ENCODE measurements at regions not wholly inside any gene's neighbourhood (a gene's known extent, or its start where the extent isn't known, plus 50 kb on each side); places are given as distances from the start of the nearest gene placed in this dataset.
"Not testable (repeated sequence)": the region's sequence is repeated elsewhere in the genome, so short reads cannot be mapped to it uniquely, and the experiment has no call there.

DNA sequence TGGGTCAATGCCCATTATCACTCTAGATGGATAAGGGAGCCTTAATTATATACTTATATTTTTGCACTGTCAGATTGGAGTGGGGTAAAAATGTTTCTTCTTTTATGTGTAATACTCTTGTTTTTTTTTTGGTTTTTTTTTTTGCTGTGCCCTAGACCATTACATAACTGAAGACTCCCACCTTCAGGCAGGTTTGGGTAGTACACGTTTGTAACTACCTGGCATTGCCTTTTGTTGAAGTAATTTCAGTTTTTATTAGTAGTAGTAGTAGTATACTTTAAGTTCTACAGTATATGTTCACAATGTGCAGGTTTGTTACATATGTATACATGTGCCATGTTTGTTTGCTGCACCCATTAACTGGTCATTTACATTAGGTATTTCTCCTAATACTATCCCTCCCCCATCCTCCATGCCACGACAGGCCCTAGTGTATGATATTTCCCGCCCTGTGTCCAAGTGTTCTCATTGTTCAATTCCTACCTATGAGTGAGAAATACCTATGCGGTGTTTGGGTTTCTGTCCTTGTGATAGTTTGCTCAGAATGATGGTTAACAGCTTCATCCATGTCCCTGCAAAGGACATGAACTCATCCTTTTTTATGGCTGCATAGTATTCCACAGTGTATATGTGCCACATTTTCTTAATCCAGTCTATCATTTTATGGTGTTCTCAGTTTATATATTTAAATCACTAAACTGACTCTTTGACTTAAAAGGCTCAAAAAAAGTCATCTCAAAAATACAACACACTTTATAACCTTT is 109.2 kb upstream of the FBXO28 start:
- TF ChIP-seq, protein P1, sequence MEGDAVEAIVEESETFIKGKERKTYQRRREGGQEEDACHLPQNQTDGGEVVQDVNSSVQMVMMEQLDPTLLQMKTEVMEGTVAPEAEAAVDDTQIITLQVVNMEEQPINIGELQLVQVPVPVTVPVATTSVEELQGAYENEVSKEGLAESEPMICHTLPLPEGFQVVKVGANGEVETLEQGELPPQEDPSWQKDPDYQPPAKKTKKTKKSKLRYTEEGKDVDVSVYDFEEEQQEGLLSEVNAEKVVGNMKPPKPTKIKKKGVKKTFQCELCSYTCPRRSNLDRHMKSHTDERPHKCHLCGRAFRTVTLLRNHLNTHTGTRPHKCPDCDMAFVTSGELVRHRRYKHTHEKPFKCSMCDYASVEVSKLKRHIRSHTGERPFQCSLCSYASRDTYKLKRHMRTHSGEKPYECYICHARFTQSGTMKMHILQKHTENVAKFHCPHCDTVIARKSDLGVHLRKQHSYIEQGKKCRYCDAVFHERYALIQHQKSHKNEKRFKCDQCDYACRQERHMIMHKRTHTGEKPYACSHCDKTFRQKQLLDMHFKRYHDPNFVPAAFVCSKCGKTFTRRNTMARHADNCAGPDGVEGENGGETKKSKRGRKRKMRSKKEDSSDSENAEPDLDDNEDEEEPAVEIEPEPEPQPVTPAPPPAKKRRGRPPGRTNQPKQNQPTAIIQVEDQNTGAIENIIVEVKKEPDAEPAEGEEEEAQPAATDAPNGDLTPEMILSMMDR (IDR thresholded peaks at IDR 0.05): peak; percentile 26; the same call in 1 of the 2 replicates
- H3K27ac ChIP-seq: not testable (repeated sequence)

DNA sequence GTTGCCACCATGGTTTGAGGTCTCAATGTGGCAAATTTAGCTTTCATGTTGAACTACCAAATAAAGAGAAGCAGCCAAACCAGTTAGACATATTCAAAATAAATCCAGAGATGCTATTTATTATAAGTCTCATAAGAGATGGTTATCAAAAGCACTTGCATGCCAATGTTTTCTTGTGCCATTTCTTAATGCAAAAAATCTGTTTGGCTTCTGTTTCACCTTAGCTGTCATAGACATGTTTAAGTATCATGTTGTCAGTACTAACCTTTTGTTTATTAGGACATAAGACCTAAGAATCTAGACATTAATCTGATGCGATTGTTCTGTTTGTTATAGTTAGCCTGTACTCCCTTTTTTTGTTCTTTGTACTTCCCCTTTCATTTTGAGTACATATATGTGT is 110.0 kb upstream of the FBXO28 start:
- H3K27ac ChIP-seq: not testable (repeated sequence)

DNA sequence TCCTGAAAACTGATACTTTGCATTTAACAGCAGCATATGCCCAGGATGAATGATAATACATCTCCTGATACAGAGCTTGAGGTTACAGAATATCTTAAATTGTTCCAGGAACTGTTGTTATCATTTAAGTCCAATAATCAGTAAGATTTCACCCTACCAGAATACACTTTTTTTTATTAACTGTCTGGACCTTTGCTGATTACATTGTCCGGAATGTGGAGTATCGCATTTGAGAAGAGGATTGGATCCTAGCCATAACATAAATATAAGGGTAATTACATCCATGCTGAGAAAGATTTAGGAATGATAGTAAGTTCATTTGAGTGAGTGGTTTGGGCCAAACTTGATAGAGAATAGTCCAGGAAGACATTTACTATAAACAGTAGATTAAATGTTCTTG is 112.2 kb upstream of the FBXO28 start:
- H3K27ac ChIP-seq: not testable (repeated sequence)

DNA sequence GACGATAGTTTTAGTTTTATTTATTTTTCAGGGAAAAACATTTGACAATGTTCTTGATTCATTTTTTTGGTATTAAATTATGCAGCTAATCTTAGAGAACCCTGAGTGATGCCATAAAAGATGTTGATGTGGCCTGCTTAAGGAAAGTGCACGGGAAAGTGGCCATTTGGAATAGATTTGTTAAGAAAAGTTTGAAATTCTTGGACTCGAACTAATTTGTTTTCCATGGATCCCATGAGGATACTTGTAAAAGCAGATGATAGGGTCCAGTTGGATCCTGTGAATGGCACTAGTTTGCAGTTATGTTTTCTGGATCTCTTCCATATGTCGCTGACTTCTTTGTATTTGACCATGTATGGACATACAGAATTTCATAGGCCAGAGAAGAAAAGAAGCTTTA is 114.2 kb upstream of the FBXO28 start:
- H3K27ac ChIP-seq: not testable (repeated sequence)

DNA sequence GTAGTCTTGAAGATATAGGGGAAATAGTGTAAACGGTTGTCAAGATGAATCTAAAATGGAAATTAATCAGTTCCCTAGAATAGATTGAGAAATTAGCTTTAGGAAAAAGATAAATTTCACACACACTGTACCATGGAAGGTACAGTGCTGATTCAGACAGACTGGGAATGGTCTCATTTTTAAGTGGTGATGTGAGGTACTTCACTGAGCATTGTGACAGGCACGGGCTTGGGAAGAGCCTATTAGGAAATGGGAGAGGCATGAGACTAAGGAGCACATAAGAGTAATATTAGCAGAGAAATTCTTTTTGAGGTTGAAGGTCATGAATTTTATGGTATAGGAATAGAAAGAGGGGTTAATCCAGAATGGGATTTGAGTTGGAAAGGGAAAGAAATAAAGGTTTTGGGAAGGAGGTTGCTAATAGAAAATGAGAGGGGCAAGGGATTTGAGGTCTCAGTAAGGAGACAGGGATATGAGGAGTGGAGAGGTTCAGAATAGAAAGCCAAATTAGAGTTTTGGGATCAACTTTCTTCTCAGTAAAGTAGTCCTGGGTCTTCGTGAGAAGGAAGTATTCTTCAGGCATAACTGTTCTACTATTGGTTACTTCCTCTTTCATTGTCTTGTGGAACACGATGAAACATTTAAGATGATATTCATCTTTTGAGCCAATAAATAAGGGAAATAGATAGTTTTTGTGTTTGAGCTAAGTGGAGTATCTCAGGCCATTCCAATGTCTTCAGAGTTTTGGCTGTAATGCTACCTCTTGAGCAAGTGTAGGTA is 115.0 kb upstream of the FBXO28 start:
- H3K27ac ChIP-seq: not testable (repeated sequence)

DNA sequence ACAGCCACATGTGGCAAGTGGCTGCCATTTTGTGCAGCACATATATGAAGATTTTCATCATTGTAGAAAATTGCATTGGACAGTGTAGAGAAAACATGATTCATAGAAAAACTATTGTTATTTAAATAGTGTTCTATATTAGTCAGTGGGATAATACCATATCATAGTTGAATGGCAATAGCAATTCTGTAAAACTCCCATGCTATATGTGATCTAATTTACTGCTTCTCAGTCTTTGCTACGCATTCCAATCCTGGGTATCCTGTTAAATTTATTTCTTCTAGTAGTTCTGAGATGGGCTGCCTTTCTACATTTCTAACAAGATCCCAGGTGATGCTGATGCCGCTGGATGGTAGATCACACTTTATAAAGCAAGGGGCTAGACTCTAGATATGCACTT is 117.5 kb upstream of the FBXO28 start:
- not testable (repeated sequence) for H3K27ac ChIP-seq

DNA sequence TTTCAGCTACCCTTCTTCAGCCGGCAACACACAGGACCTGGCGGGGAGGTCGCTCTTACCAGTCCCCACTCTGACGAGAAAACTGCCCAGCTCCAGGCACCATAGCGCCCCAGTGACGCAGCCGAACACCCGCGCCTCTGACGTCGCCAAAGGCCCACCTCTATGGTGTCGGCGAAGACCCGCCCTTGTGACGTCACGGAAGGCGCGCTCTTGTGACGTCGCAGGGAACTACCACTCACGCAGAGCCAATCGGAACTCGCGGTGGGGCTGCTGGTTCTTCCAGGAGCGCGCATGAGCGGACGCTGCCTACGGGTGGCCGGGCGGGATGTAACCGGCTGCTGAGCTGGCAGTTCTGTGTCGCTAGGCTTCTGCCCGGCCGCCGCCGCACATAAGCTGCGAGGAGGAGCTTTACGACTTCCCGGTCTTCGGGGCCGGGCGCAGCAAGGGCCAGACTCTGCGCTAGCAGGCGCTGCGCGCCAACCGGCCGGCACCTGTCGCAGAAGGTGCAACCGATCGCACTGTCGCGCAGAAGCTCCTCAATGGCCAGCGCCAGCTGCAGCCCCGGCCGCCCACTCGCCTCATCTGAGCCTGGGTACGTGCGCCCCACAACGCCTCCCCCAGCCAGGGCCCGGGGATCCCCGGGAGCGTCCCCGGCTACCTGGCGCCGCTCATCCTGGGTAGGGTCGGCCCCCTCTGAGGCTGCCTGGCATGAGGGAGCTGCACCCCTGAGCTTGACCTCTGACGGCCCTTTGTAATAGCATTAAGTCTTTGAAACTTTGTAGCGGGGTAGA is 121.3 kb upstream of the FBXO28 start:
- TF ChIP-seq, protein P1 (IDR thresholded peaks at IDR 0.05): peak; percentile 25; the same call in 1 of the 2 replicates
- H3K27ac ChIP-seq: peak overlapping the region; percentile 98

DNA sequence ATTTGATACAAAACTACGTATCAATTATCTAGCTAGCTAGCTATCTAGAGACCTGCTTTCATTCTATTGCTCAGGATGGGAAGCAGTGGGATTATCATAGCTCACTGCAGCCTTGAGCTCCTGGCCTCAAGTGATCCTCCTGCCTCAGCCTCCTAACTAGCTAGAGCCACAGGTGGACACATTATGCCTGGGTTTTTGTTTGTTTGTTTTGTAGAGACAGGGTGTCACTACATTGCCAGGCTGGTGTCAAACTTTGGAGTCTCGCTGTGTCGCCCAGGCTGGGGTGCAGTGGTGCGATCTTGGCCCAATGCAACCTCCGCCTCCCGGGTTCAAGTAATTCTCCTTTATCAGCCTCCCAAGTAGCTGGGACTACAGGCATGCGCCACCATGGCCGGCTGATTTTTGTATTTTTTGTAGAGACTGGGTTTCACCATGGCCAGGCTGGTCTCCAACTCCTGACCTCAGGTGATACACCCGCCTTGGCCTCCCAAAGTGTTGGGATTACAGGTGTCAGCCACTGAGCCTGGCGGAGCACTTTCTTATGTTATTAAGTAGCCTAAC is 122.5 kb upstream of the FBXO28 start:
- H3K27ac ChIP-seq: not testable (repeated sequence)

DNA sequence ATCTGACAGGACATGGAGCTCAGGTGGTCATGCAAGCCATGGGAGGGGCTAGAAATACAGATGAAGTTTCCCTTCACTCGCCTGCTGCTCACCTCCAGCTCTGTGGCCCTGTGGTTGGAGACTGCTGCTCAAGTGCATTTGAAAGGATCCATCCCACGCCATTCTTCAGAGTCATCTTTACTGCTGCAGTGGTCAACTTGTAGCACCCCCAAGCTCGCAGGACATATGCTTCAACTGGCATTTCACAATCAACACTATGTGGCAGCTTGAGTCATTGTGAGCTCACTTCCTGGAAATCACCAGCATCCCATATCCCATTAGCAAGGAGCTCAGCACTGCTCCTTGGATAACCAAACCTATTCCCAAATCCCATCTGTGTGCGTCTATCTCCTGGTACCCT is 116.2 kb upstream of the TP53BP2 start:
- not testable (repeated sequence) for H3K27ac ChIP-seq

DNA sequence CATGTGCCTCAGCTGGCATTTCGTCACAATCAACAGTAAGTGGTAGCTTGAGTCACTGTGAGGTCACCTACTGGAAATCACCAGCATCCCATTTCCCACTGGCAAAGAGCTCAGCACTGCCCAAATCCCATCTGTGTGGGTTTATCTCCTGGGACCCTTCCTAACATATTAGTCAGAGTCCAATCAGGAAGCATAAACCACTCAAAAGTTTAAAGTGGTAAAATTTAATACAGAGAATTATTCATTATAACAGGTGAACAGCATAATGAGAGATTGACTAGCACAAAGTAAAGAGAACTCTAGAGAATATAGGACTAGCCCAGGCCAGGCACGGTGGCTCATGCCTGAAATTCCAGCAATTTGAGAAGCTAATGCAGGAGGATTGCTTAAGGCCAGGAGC is 107.1 kb upstream of the TP53BP2 start:
- not testable (repeated sequence) for H3K27ac ChIP-seq

DNA sequence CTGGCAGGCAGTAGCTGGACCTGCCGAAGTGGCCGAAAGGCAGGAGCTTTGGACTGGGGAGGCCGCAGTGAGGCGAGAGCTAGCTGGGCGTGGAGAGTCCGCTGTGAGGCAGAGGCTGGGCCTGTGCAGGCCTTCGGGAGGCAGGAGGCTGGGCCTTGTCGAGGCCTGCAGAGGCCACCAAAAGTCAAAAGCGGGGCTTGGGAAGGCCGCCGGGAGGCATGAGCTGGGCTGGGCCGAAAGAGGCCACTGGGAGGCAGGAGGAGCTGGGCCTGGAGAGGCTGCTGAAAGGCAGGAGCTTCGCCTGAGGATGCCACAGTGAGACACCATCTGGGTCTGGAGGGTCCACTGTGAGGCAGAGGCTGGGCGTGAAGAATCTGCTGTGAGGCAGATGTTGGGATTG is 105.8 kb upstream of the TP53BP2 start:
- not testable (repeated sequence) for H3K27ac ChIP-seq

DNA sequence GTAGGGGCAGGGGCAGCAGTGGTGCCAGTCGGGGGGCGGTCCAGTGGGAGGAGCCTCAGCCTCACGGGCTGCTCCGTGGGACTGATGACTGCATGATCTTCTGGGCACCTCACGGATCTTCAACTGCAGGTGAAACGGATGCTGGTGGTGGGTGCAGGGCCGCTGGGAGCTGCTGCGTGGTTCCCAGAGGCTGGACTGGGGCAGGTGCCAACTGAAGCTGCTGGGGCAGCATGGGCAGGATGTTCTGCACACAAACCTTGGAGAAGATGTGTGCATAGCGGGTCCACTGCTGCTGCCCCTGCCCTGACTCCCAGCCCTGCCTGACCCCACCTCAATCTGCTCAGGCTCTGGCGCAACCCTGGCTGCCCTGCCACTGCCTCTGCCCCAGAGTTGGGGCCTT is 104.2 kb upstream of the TP53BP2 start:
- H3K27ac ChIP-seq: not testable (repeated sequence)

DNA sequence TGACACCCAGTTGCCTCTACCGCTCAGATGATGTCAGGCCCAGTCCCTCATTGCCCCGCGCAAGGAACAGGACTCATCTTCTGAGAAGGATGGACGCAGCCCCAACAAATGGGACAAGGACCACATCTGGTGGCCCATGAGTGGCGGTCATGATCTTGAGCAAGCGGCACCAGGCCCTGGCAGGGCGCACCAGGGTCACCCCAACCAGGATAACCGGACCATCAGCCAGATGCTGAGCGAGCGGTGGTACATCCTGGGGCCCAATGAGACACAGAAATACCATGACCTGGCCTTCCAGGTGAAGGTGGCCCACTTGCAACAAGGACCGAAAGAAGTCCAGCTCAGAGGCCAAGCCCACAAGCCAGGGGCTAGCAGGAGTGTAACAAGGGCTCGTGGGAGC is 102.3 kb upstream of the TP53BP2 start:
- H3K27ac ChIP-seq: not testable (repeated sequence)

DNA sequence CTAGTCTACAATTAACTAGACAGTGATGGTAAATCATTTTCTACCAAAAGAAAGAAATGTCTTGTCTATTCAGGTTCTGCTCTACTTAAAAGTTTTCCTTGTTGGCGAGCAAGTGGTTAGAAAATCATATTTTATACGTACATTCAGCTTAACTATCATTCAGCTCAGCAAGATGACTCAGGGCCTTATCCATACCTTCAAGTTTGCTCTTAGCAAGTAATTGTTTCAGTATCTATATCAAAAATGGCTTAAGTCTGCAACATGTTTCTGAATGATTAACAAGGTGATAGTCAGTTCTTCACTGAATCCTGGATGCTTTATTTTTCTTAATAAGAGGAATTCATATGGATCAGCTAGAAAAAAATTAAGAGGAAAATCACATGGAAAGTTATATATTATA is 90.8 kb upstream of the TP53BP2 start:
- not testable (repeated sequence) for H3K27ac ChIP-seq

DNA sequence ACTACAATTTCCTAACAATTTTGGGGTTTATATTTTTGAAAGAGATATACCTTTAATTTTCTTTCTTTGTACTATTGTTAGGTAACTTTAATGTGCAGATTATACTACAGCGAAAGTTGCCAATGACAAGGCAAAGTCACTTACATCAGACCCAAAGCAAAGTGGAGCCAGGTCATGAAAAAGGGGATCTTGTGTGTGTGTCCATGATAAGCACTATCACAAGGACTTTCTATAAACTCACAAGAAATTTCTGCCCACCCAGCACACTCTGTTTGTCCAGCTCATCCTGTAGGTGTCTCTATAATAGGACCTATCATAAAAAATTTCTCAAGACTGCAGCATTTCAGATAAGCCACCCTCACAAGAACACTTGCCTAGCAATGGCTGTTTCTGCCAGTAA is 85.7 kb upstream of the TP53BP2 start:
- not testable (repeated sequence) for H3K27ac ChIP-seq

DNA sequence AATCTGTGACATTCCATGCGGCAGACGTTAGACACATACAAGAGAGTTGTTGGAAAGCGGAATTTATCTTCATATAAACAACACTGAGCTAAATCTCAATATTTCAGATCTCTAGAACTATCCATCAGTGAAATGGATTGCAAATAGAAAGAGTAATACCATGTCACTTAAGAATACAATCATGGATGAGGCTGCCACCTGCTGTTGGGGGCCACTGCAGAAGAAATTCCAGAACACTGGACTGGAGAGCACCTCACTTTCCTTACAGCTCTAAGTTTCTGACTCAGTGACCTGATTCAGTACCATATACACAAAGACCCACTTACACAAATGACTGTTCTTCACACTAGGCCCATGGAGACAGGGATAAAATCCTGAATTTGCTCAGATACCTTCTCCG is 75.1 kb upstream of the TP53BP2 start:
- not testable (repeated sequence) for H3K27ac ChIP-seq

DNA sequence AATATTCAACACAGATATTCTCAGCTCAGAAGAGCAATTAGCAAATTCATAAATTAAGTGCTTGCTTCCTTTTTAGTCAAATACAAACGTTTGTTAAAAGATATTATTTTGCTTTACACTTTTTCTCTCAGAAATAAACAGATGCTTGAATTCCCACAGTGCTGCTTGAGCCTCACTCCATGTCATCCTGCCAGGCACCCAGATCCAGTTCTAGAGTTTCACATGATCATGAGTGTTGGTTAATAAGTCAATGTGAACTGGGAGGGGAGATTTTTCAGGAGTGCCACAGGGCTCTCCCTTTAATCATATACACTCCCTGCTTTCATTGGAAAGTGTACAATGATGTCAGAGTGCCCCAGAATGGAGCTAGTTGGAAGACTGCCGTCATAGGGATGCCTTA is 69.7 kb upstream of the TP53BP2 start:
- H3K27ac ChIP-seq: not testable (repeated sequence)

DNA sequence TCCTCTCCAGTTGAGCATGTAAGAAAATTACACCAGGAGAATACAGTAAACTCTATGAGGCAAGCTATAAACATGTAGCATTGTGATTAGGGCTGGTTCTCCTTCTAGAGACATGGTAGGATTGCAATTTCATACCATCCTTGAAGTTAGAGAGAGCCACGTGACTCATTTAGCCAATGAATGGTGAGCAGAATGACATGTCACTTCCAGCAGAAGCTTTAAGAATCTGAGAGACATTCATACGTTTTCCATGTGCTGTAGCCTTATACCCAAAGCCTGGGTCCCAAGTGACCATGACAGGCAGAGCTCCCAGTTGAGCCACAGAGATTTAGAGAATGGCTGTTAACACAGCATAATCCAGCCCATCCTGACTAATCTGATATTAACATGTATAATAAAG is 68.0 kb upstream of the TP53BP2 start:
- not testable (repeated sequence) for H3K27ac ChIP-seq
